Trophoblast cell (in vitro differentiated cells and primary cell): ENCODE measurements at regions not wholly inside any gene's neighbourhood (a gene's known extent, or its start where the extent isn't known, plus 50 kb on each side); places are given as distances from the start of the nearest gene placed in this dataset.

Source experiments
- DNase-seq, 2 donors: peaks; one replicate each; pipeline ENCODE4 v3.0.0-alpha.2; 2016
- H2AFZ ChIP-seq: 2 replicates; pipeline ENCODE4 v1.6.1; 2013; ENCODE audit warnings: low read length, moderate library complexity, mild to moderate bottlenecking; ENCODE audit not compliant: insufficient read depth, poor library complexity
- H2AK5ac ChIP-seq: 2 replicates; pipeline ENCODE4 v1.6.1; 2013; ENCODE audit warnings: mild to moderate bottlenecking, low read length
- H2BK120ac ChIP-seq: 2 replicates; pipeline ENCODE4 v1.6.1; 2013; ENCODE audit warnings: low read length, mild to moderate bottlenecking, moderate library complexity; ENCODE audit not compliant: insufficient read depth, poor library complexity
- H2BK12ac ChIP-seq: 2 replicates; pipeline ENCODE4 v1.6.1; 2013; ENCODE audit warnings: mild to moderate bottlenecking, low read length, moderate library complexity
- H2BK5ac ChIP-seq: 2 replicates; pipeline ENCODE4 v1.6.1; 2013; ENCODE audit warnings: low read length, low read depth, moderate library complexity, mild to moderate bottlenecking; ENCODE audit not compliant: poor library complexity
- H3K14ac ChIP-seq: 2 replicates; pipeline ENCODE4 v1.6.1; 2013; ENCODE audit warnings: mild to moderate bottlenecking, low read length
- H3K18ac ChIP-seq: 2 replicates; pipeline ENCODE4 v1.6.1; 2013; ENCODE audit warnings: mild to moderate bottlenecking, low read length
- H3K23ac ChIP-seq: 2 replicates; pipeline ENCODE4 v1.6.1; 2013; ENCODE audit warnings: low read length
- H3K27ac ChIP-seq: 2 replicates; pipeline ENCODE4 v1.5.1; 2013; ENCODE audit warnings: low read depth, mild to moderate bottlenecking, inconsistent platforms, low read length, moderate library complexity
- H3K27me3 ChIP-seq: 2 replicates; pipeline ENCODE4 v1.6.1; 2013; ENCODE audit warnings: inconsistent platforms, mild to moderate bottlenecking, low read length, moderate library complexity; ENCODE audit not compliant: insufficient read depth
- H3K36me3 ChIP-seq, 2 experiments: 1 replicate in 1 of 2; 2 replicates in 1 of 2; pipeline ENCODE4 v1.6.1; 2013; ENCODE audit warnings: low read length in 2 of 2, mild to moderate bottlenecking in 2 of 2, moderate library complexity in 1 of 2; ENCODE audit not compliant: insufficient read depth in 2 of 2, control insufficient read depth in 1 of 2
- H3K4ac ChIP-seq: 2 replicates; pipeline ENCODE4 v1.6.1; 2013; ENCODE audit warnings: low read depth, mild to moderate bottlenecking, low read length, moderate library complexity
- H3K4me1 ChIP-seq, 2 experiments: 1 replicate in 1 of 2; 2 replicates in 1 of 2; pipeline ENCODE4 v1.6.1; 2013; ENCODE audit warnings: low read length in 2 of 2, mild to moderate bottlenecking in 2 of 2, moderate library complexity in 1 of 2; ENCODE audit not compliant: insufficient read depth in 2 of 2, control insufficient read depth in 1 of 2
- H3K4me2 ChIP-seq: 2 replicates; pipeline ENCODE4 v1.6.1; 2013; ENCODE audit warnings: inconsistent platforms, mild to moderate bottlenecking, low read length, moderate library complexity
- H3K4me3 ChIP-seq: 2 replicates; pipeline ENCODE4 v1.5.1; 2013; ENCODE audit warnings: mild to moderate bottlenecking, low read depth, low read length, inconsistent platforms
- H3K79me1 ChIP-seq: one replicate; pipeline ENCODE4 v1.6.1; 2013; ENCODE audit warnings: low read length
- H3K79me2 ChIP-seq: 2 replicates; pipeline ENCODE4 v1.6.1; 2013; ENCODE audit warnings: low read length, mild to moderate bottlenecking; ENCODE audit not compliant: control insufficient read depth, insufficient read depth, poor library complexity
- H3K9ac ChIP-seq: 2 replicates; pipeline ENCODE4 v1.6.1; 2013; ENCODE audit warnings: mild to moderate bottlenecking, low read length
- H3K9me3 ChIP-seq: 2 replicates; pipeline ENCODE4 v1.6.1; 2013; ENCODE audit warnings: low read depth, mild to moderate bottlenecking, control low read depth, inconsistent platforms, low read length; ENCODE audit not compliant: insufficient read depth
- H4K12ac ChIP-seq: 2 replicates; pipeline ENCODE4 v1.6.1; 2013; ENCODE audit warnings: low read depth, mild to moderate bottlenecking, low read length, moderate library complexity
- H4K8ac ChIP-seq: 2 replicates; pipeline ENCODE4 v1.6.1; 2013; ENCODE audit warnings: low read depth, mild to moderate bottlenecking, low read length, moderate library complexity
- H4K91ac ChIP-seq: one replicate; pipeline ENCODE4 v1.6.1; 2013; ENCODE audit warnings: low read depth, mild to moderate bottlenecking, low read length, moderate library complexity
- WGBS: extraction: QIAGEN DNeasy Blood & Tissue Kit; methylation state at CpG from one replicate; pipeline ENCODE4 v1.1.7; 2013; ENCODE audit warnings: missing lambda C conversion rate; ENCODE audit not compliant: insufficient read length, insufficient coverage; ENCODE audit errors: extremely low coverage; 5-methylcytosine and 5-hydroxymethylcytosine counted together

- H2AK5ac ChIP-seq: no peak overlapping the region
- no CpG with 5 or more reads among the region's 4 CpGs for WGBS
- H4K12ac ChIP-seq: no peak overlapping the region
- no peaks in the 10 kb centered on the region for H3K79me2 ChIP-seq
- no peak overlapping the region for H2BK120ac ChIP-seq
- H2AFZ ChIP-seq: no peak overlapping the region
- H3K4me1 ChIP-seq: no peaks in the 10 kb centered on the region
- H2BK5ac ChIP-seq: no peak overlapping the region
- no peak overlapping the region for H2BK12ac ChIP-seq
- H3K4me2 ChIP-seq: no peak overlapping the region
- no peaks in the 10 kb centered on the region for H3K36me3 ChIP-seq
- peak overlapping the region; percentile 16 for H3K4me3 ChIP-seq
- no peaks in the 10 kb centered on the region for H3K27me3 ChIP-seq
- no peak overlapping the region for H3K18ac ChIP-seq
- no peak for DNase-seq
- no peak overlapping the region for H3K27ac ChIP-seq
- H4K8ac ChIP-seq: no peak overlapping the region
- H3K9me3 ChIP-seq: no peaks in the 10 kb centered on the region
- no peaks in the 10 kb centered on the region for H3K79me1 ChIP-seq
- no peak overlapping the region for H4K91ac ChIP-seq
- no peak overlapping the region for H3K23ac ChIP-seq
- no peak overlapping the region for H3K4ac ChIP-seq
- H3K9ac ChIP-seq: no peak overlapping the region
- no peak overlapping the region for H3K14ac ChIP-seq
Measured at GRCh38 chr12:107454109-107454830, 231.3 kb upstream of the PWP1 start.

GRCh38 chr12:107457362-107457935, 228.2 kb upstream of the PWP1 start:
- DNase-seq: no peak
- Histone ChIP-seq H2BK12ac (no peak overlapping the region), H3K36me3 (no peaks in the 10 kb centered on the region), H3K14ac (no peak overlapping the region), H3K27me3 (no peaks in the 10 kb centered on the region), H3K23ac (no peak overlapping the region), H3K18ac (no peak overlapping the region), H4K12ac (no peak overlapping the region), H3K27ac (no peak overlapping the region), H3K4me3 (no peak overlapping the region), H3K9ac (no peak overlapping the region), H3K9me3 (no peaks in the 10 kb centered on the region), H3K79me2 (no peaks in the 10 kb centered on the region), H4K8ac (no peak overlapping the region), H2BK5ac (no peak overlapping the region), H3K4ac (no peak overlapping the region), H2AFZ (no peak overlapping the region), H2BK120ac (no peak overlapping the region), H3K4me1 (no peaks in the 10 kb centered on the region), H4K91ac (no peak overlapping the region), H3K79me1 (no peaks in the 10 kb centered on the region), H3K4me2 (no peak overlapping the region), H2AK5ac (no peak overlapping the region)
- no CpG with 5 or more reads among the region's 11 CpGs for WGBS

GRCh38 chr12:107458163-107458562, 227.4 kb upstream of the PWP1 start:
- H3K4me2 ChIP-seq: no peak overlapping the region
- H3K4me3 ChIP-seq: no peak overlapping the region
- no peaks in the 10 kb centered on the region for H3K27me3 ChIP-seq
- H4K91ac ChIP-seq: no peak overlapping the region
- no peak overlapping the region for H2AFZ ChIP-seq
- no peaks in the 10 kb centered on the region for H3K4me1 ChIP-seq
- no peak overlapping the region for H3K18ac ChIP-seq
- no peaks in the 10 kb centered on the region for H3K36me3 ChIP-seq
- no peaks in the 10 kb centered on the region for H3K9me3 ChIP-seq
- H3K27ac ChIP-seq: no peak overlapping the region
- no peak overlapping the region for H2BK12ac ChIP-seq
- no CpG with 5 or more reads among the region's 2 CpGs for WGBS
- no peak overlapping the region for H3K9ac ChIP-seq
- DNase-seq: no peak
- H3K14ac ChIP-seq: no peak overlapping the region
- no peak overlapping the region for H4K12ac ChIP-seq
- H2BK5ac ChIP-seq: no peak overlapping the region
- H2AK5ac ChIP-seq: no peak overlapping the region
- H3K4ac ChIP-seq: no peak overlapping the region
- H3K79me2 ChIP-seq: no peaks in the 10 kb centered on the region
- no peak overlapping the region for H4K8ac ChIP-seq
- H2BK120ac ChIP-seq: no peak overlapping the region
- no peak overlapping the region for H3K23ac ChIP-seq
- no peaks in the 10 kb centered on the region for H3K79me1 ChIP-seq

- Histone ChIP-seq H3K27me3 (no peaks in the 10 kb centered on the region), H2BK12ac (no peak overlapping the region), H4K8ac (no peak overlapping the region), H2BK5ac (no peak overlapping the region), H3K9me3 (no peaks in the 10 kb centered on the region), H3K4me3 (no peak overlapping the region), H3K9ac (no peak overlapping the region), H2AFZ (no peak overlapping the region), H3K14ac (no peak overlapping the region), H3K18ac (no peak overlapping the region), H3K4ac (no peak overlapping the region), H3K4me1 (no peaks in the 10 kb centered on the region), H3K79me2 (no peaks in the 10 kb centered on the region), H2AK5ac (no peak overlapping the region), H3K36me3 (no peaks in the 10 kb centered on the region), H3K79me1 (no peaks in the 10 kb centered on the region), H3K23ac (no peak overlapping the region), H2BK120ac (no peak overlapping the region), H4K12ac (no peak overlapping the region), H3K4me2 (no peak overlapping the region), H3K27ac (no peak overlapping the region), H4K91ac (no peak overlapping the region)
- DNase-seq: no peak
- no CpG with 5 or more reads among the region's 2 CpGs for WGBS
Measured at GRCh38 chr12:107458990-107459389, 226.6 kb upstream of the PWP1 start.
